ENCODE measurements at regions not wholly inside any gene's neighbourhood (a gene's known extent, or its start where the extent isn't known, plus 50 kb on each side); places are given as distances from the start of the nearest gene placed in this dataset.
"Not testable (repeated sequence)": the region's sequence is repeated elsewhere in the genome, so short reads cannot be mapped to it uniquely, and the experiment has no call there.

- DNase-seq (ENCODE audit: low read depth in 1 of 2, low spot score in 2 of 2); H3K79me2 ChIP-seq (ENCODE audit: control insufficient read depth in 1 of 2, insufficient read depth in 2 of 2, low read length in 2 of 2); H3K27ac ChIP-seq (ENCODE audit: low read depth, low read length); H2BK12ac ChIP-seq (ENCODE audit: low read depth, low read length); FAIRE-seq; H3K4me1 ChIP-seq (replicated peaks in 1 of 4; ENCODE audit: control insufficient read depth in 3 of 4, insufficient read depth in 4 of 4, low read length in 3 of 4); H4K20me1 ChIP-seq (replicated peaks in 1 of 2; ENCODE audit: control insufficient read depth in 1 of 2, insufficient read depth in 2 of 2, low read length in 2 of 2); H3K23me2 ChIP-seq (ENCODE audit: low read depth, low read length); H2BK15ac ChIP-seq (ENCODE audit: low read length); H4K5ac ChIP-seq (ENCODE audit: insufficient read length, low read depth, low read length); H2BK120ac ChIP-seq (replicated peaks; ENCODE audit: low read depth, low read length); H3K36me3 ChIP-seq (ENCODE audit: control insufficient read depth in 2 of 4, insufficient read depth in 4 of 4, low read length in 3 of 4); H2BK20ac ChIP-seq (ENCODE audit: low read length); H3K4me2 ChIP-seq (ENCODE audit: insufficient read depth in 1 of 2, low read depth in 2 of 2, low read length in 2 of 2); H4K8ac ChIP-seq (ENCODE audit: extremely low read depth, insufficient read depth, low read length); H3K18ac ChIP-seq (ENCODE audit: extremely low read depth, low read length); H4K91ac ChIP-seq (replicated peaks; ENCODE audit: insufficient read length, low read length); H3K23ac ChIP-seq (ENCODE audit: insufficient read length); H3K79me1 ChIP-seq (ENCODE audit: low read depth, low read length); H2AFZ ChIP-seq (ENCODE audit: low read length); H2BK5ac ChIP-seq (ENCODE audit: low read depth, low read length); H2AK5ac ChIP-seq (ENCODE audit: low read depth, low read length); H3K4ac ChIP-seq (replicated peaks; ENCODE audit: insufficient read length, low read depth, low read length); POLR2A ChIA-PET (ENCODE audit: partially characterized antibody); H3K4me3 ChIP-seq (ENCODE audit: extremely low read depth in 1 of 4, insufficient read depth in 2 of 4, low read depth in 3 of 4, low read length in 4 of 4); CTCF ChIA-PET (ENCODE audit: partially characterized antibody); H3K27me3 ChIP-seq (replicated peaks in 1 of 4; ENCODE audit: control insufficient read depth in 3 of 4, extremely low read depth in 1 of 4, insufficient read depth in 3 of 4, low read length in 3 of 4); H3K56ac ChIP-seq (replicated peaks; ENCODE audit: insufficient read length, low read depth, low read length); H3K14ac ChIP-seq (ENCODE audit: insufficient read length); H3K9ac ChIP-seq (replicated peaks in 1 of 4; ENCODE audit: extremely low read depth in 1 of 4, low read depth in 3 of 4, low read length in 3 of 4): not testable (repeated sequence)
- 83% methylated on average over 1 of the region's 19 CpGs; no CpG with 5 or more reads in 1 of the 2 experiments for WGBS, 2 experiments (ENCODE audit: extremely low coverage in 1 of 2, insufficient coverage in 1 of 2, insufficient read length in 1 of 2, insufficient replicate concordance in 2 of 2, low coverage in 1 of 2, low lambda C conversion rate in 2 of 2, missing lambda C conversion rate in 1 of 2)
- peaks cover 5 to 69% of the 10 kb centered on the region in 2 experiments; a peak in 3 of 4 replicates for H3K9me3 ChIP-seq (ENCODE audit: insufficient read depth in 2 of 2, low read depth in 1 of 2, low read length in 1 of 2)
Observed at GRCh38 chr7:56367914-56368313, 251.7 kb upstream of the NUPR2 start.

GRCh38 chr7:56367411-56367810, 251.2 kb upstream of the NUPR2 start:
- not testable (repeated sequence) for DNase-seq (ENCODE audit: low read depth in 1 of 2, low spot score in 2 of 2)

More at GRCh38 chr7:56367411-56367810, 251.2 kb upstream of the NUPR2 start:
- H3K27me3 ChIP-seq (replicated peaks in 1 of 4; ENCODE audit: control insufficient read depth in 3 of 4, extremely low read depth in 1 of 4, insufficient read depth in 3 of 4, low read length in 3 of 4); H2AK5ac ChIP-seq (ENCODE audit: low read depth, low read length); H3K79me1 ChIP-seq (ENCODE audit: low read depth, low read length); H3K4me3 ChIP-seq (ENCODE audit: extremely low read depth in 1 of 4, insufficient read depth in 2 of 4, low read depth in 3 of 4, low read length in 4 of 4); POLR2A ChIA-PET (ENCODE audit: partially characterized antibody); H4K5ac ChIP-seq (ENCODE audit: insufficient read length, low read depth, low read length); H4K91ac ChIP-seq (replicated peaks; ENCODE audit: insufficient read length, low read length); H2BK15ac ChIP-seq (ENCODE audit: low read length); H3K4ac ChIP-seq (replicated peaks; ENCODE audit: insufficient read length, low read depth, low read length); H2BK120ac ChIP-seq (replicated peaks; ENCODE audit: low read depth, low read length); H3K36me3 ChIP-seq (ENCODE audit: control insufficient read depth in 2 of 4, insufficient read depth in 4 of 4, low read length in 3 of 4); H3K14ac ChIP-seq (ENCODE audit: insufficient read length); H3K27ac ChIP-seq (ENCODE audit: low read depth, low read length); H3K4me2 ChIP-seq (ENCODE audit: insufficient read depth in 1 of 2, low read depth in 2 of 2, low read length in 2 of 2); H3K4me1 ChIP-seq (replicated peaks in 1 of 4; ENCODE audit: control insufficient read depth in 3 of 4, insufficient read depth in 4 of 4, low read length in 3 of 4); H3K18ac ChIP-seq (ENCODE audit: extremely low read depth, low read length); H2BK20ac ChIP-seq (ENCODE audit: low read length); H4K20me1 ChIP-seq (replicated peaks in 1 of 2; ENCODE audit: control insufficient read depth in 1 of 2, insufficient read depth in 2 of 2, low read length in 2 of 2); H3K9ac ChIP-seq (replicated peaks in 1 of 4; ENCODE audit: extremely low read depth in 1 of 4, low read depth in 3 of 4, low read length in 3 of 4); H2BK5ac ChIP-seq (ENCODE audit: low read depth, low read length); FAIRE-seq; H2AFZ ChIP-seq (ENCODE audit: low read length); CTCF ChIA-PET (ENCODE audit: partially characterized antibody); H2BK12ac ChIP-seq (ENCODE audit: low read depth, low read length); H3K79me2 ChIP-seq (ENCODE audit: control insufficient read depth in 1 of 2, insufficient read depth in 2 of 2, low read length in 2 of 2); H3K56ac ChIP-seq (replicated peaks; ENCODE audit: insufficient read length, low read depth, low read length); H3K23ac ChIP-seq (ENCODE audit: insufficient read length); H3K23me2 ChIP-seq (ENCODE audit: low read depth, low read length); H4K8ac ChIP-seq (ENCODE audit: extremely low read depth, insufficient read depth, low read length): not testable (repeated sequence)
- WGBS, 2 experiments (ENCODE audit: extremely low coverage in 1 of 2, insufficient coverage in 1 of 2, insufficient read length in 1 of 2, insufficient replicate concordance in 2 of 2, low coverage in 1 of 2, low lambda C conversion rate in 2 of 2, missing lambda C conversion rate in 1 of 2), result 88% methylated on average over 16 of the region's 24 CpGs; no CpG with 5 or more reads in 1 of the 2 experiments
- peaks cover 5 to 74% of the 10 kb centered on the region in 2 experiments; a peak in 3 of 4 replicates for H3K9me3 ChIP-seq (ENCODE audit: insufficient read depth in 2 of 2, low read depth in 1 of 2, low read length in 1 of 2)

Data from H1 (cell line).